ENCODE measurements at regions not wholly inside any gene's neighbourhood (a gene's known extent, or its start where the extent isn't known, plus 50 kb on each side); places are given as distances from the start of the nearest gene placed in this dataset.
"Not testable (repeated sequence)": the region's sequence is repeated elsewhere in the genome, so short reads cannot be mapped to it uniquely, and the experiment has no call there.

- no peak for DNase-seq (ENCODE audit: low read depth in 2 of 2)
These were observed 249.0 kb downstream of the LPIN1 start for GRCh38 chr2:11995456-11995855.

GRCh38 chr2:11996618-11997017, 250.2 kb downstream of the LPIN1 start:
- no peak for DNase-seq (ENCODE audit: low read depth in 2 of 2)

- DNase-seq (ENCODE audit: low read depth in 2 of 2), result no peak
These were observed 250.7 kb downstream of the LPIN1 start for GRCh38 chr2:11997142-11997541.

GRCh38 chr2:11998218-11998617, 251.8 kb downstream of the LPIN1 start:
- no peak for DNase-seq (ENCODE audit: low read depth in 2 of 2)

DNA sequence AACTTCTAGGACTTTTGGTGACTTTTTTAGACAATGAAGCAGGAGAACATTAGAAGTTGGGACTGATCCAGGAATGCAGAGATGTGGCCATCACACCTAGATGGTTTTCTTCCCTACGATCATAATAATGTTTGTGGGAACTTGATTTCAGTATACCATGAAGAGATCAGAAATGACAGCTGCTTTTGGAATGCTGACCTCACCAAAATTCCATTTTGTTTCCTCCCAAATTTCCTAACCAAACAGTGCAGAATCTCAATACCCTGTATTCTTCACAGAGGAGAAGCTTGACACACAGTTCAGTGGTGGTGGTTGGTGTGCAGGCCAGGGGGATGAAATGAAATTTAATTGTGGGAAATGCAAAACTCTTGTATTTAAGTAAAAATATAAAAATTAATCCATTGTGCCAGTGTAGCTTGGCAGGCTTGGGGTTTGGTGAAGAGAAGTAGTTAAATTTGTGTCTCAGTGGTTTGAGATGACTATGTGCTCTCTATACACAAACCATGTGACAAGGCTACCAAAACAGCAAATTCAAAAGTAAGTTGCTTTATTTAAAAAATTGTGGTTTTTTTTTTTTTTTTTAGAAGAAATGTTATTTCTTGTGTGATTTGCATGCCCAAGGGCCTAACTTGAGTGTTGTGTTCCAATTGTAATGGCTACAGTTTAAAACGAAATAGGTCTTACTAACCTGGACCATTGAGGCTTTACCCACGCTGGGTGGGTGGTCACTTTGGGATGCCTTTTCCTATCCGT, 252.4 kb downstream of the LPIN1 start:
- DNase-seq (ENCODE audit: low read depth in 2 of 2), result no peak

DNA sequence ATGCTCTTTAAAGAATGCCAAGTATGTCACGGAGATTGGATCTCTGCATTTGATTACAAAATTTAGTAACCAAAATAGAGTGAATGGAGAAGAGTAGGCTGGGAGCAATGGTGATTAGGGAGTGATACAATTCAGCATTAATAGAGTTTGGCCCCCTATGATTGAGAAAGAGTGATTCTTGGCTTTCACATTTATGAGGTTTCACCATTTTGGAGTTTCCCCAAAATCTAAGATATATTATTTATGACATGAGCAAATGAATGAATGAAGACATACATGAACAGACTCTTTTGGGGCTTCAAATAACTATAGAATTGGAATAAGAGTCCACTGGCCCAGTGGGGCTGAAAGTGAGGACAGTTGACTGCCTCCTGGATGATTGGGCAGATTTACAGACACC, 255.2 kb downstream of the LPIN1 start:
- DNase-seq (ENCODE audit: low read depth in 2 of 2), result no peak

GRCh38 chr2:12002215-12002614, 255.8 kb downstream of the LPIN1 start:
- no peak for DNase-seq (ENCODE audit: low read depth in 2 of 2)

- no peak for DNase-seq (ENCODE audit: low read depth in 2 of 2)
These were observed 258.3 kb downstream of the LPIN1 start for GRCh38 chr2:12004713-12005112.

GRCh38 chr2:12005886-12006681, 259.7 kb downstream of the LPIN1 start:
- DNase-seq (ENCODE audit: low read depth in 2 of 2), result peak; percentile 37 to 54

DNA sequence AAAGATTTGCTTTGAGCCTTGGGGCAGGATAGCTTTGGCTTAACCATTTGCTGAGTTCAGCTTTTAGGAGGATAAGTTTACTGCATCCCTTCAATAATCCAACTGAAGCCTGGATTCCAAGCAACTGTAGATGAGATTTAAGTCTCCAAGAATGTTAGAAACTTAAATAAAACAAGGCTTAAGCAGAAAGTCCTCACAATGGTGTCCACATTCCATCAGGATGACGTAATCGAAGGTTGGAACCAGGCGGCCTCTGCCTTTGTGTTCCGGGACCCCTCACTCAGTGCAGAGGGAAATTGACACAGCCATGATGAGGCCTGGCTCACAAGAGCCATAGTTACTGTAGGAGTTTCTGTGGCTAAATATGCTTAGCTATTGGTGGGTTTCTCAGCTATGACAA, 260.4 kb downstream of the LPIN1 start:
- no peak for DNase-seq (ENCODE audit: low read depth in 2 of 2)

DNA sequence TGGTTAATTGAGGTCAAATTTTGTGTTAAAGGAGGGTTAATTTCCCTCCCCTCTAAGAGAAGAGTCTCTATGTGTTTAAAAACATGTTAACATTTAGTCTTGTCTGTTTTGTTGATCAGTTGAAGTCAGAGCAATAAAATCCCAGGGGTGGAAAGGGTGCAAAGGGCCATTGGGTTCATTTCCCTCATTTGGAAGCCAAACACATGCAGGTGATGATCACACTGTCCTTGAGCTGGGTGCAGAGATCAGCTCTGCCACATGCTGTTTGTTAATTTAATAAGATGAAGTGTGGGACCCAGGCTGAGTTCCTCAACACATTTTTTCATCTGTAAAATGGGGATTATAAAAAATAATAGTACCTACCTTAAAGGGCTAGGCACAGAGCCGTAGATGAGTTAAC, 260.9 kb downstream of the LPIN1 start:
- no peak for DNase-seq (ENCODE audit: low read depth in 2 of 2)

DNA sequence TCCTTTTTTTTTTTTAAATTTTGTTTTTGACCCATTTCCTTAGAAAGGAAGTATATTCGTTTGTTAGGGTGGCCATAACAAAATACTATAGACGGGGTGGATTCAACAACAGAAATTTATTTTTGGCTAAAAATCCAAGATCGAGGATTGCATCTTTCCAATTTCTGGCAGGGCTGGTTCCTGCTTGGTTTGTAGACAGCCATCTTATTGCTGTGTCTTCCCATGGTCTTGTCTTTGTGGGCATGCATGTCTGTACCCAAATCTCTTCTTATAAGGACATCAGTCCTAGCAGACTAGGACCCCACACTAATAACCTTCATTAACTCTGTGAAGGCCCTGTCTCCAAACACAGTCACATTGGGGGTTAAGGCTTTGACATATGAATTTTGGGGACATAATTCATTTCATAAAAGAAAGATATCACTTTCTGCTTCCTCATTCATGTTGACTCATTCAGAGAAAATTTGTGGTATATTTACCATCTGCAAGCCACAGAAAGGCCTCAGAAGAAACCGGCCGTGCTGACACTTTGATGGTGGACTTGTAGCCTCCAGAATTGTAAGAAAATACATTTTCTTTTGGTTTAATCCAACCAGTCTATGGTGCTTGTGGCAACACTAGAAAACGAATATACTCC, 262.1 kb downstream of the LPIN1 start:
- DNase-seq (ENCODE audit: low read depth in 2 of 2), result no peak

- no peak for DNase-seq (ENCODE audit: low read depth in 2 of 2)
These were observed 263.0 kb downstream of the LPIN1 start for GRCh38 chr2:12009323-12009905.

DNA sequence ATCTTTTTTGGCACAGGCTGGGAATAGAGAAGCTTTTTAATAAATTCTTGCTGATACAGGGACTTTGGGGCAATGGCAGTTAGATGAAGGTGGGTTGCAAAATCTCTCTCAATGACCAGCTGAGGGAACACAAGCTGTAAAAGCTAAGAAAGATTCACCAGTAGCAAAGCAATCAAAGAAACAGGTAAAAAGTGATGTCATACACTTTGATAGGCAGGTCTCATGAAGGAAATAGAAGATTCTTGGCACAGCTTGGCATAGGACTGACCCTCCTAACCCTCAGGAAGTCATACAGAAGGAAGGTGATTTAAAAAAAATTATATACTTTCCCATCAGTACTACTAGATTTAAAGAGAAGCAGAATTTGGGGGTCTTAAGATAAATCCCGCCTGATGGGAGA, 263.6 kb downstream of the LPIN1 start:
- no peak for DNase-seq (ENCODE audit: low read depth in 2 of 2)

GRCh38 chr2:12010779-12011178, 264.3 kb downstream of the LPIN1 start:
- DNase-seq (ENCODE audit: low read depth in 2 of 2), result no peak

DNA sequence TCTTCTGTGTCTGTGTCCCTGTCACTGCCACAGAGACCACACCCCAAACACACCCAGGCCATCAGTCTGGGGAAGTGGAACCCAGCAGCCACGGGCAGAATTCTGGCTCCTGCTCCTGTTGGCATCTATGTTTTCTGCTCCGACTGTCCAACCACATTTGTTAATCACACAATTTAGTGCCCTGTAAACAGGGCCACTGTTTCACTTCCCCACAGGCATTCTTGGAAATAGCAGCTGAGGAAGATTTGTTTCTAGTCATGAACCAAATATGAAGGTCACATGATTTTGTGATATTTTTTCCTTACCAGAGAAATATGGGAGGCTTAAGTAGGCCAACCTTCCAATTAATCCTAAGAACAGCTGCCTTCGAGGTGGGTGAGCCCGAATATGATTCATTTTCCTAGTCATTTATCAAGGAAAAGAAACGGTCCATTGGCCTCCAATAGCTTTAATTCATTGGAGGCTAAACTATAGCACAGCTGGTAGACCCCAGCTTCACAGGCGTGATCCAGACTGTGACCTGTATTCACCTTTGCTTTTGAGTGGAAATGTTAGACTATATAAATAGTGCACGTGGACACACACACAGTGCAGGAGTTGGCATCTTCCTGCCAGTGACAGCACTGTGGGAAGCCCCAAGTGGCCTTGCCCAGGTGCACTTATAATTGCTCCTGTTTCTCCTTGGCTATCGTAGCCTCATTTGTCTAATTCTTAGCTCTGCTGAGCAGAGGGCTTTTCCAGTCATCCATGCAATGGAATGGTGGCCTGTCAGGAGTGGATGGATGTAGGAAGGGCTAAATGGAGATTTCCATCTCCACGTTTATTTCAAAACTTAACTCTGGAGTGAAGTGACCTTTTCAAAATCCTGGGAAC, 267.9 kb downstream of the LPIN1 start:
- DNase-seq (ENCODE audit: low read depth in 2 of 2), result no peak

GRCh38 chr2:12017499-12018157, 271.2 kb downstream of the LPIN1 start:
- no peak for DNase-seq (ENCODE audit: low read depth in 2 of 2)

DNA sequence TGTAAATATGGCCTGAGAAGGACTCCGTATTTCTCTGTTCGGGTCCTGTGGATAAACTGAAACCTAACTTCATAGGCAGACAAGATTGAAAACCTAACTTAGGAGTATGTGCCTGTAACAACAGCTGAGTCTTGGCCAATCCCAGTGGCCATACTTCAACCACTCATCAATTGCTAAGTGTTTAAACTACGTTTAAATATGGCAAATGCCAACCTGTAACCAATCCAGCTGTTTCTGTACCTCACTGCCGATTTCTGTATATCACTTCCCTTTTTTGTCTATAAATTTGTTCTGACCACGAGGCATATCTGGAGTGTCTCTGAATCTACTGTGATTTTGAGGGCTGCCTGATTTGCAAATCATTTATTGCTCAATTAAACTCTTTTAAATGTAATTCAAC, 272.3 kb downstream of the LPIN1 start:
- not testable (repeated sequence) for DNase-seq (ENCODE audit: low read depth in 2 of 2)

- DNase-seq (ENCODE audit: low read depth in 2 of 2), result no peak
These were observed 274.5 kb downstream of the LPIN1 start for GRCh38 chr2:12020833-12021469.

- not testable (repeated sequence) for DNase-seq (ENCODE audit: low read depth in 2 of 2)
These were observed 277.9 kb downstream of the LPIN1 start for GRCh38 chr2:12024197-12024907.
